Chondrocyte (in vitro differentiated cells): ENCODE measurements at regions not wholly inside any gene's neighbourhood (a gene's known extent, or its start where the extent isn't known, plus 50 kb on each side); places are given as distances from the start of the nearest gene placed in this dataset.

Source experiments
- DNase-seq: peaks from one replicate; pipeline ENCODE4 v3.0.0; 2021; ENCODE audit warnings: mixed read lengths, low spot score
- H3K27ac Mint-ChIP-seq: one replicate; pipeline ENCODE4 v1.8.0; 2021; ENCODE audit warnings: mild to moderate bottlenecking, moderate library complexity, mixed read lengths; ENCODE audit not compliant: unreplicated experiment
- H3K27me3 Mint-ChIP-seq: 2 replicates; pipeline ENCODE4 v1.8.0; 2021; ENCODE audit warnings: low read depth, mixed read lengths
- H3K36me3 Mint-ChIP-seq: 2 replicates; pipeline ENCODE4 v1.8.0; 2021; ENCODE audit warnings: low read depth, mixed read lengths
- H3K4me1 Mint-ChIP-seq: 2 replicates; pipeline ENCODE4 v1.8.0; 2021; ENCODE audit warnings: low read depth, mild to moderate bottlenecking, mixed read lengths
- H3K4me3 Mint-ChIP-seq: one replicate; pipeline ENCODE4 v1.8.0; 2021; ENCODE audit warnings: mild to moderate bottlenecking, moderate library complexity, mixed read lengths; ENCODE audit not compliant: unreplicated experiment
- H3K9me3 Mint-ChIP-seq: 2 replicates; pipeline ENCODE4 v1.8.0; 2021; ENCODE audit warnings: low read depth, mixed read lengths
- CTCF ChIP-seq: fragments of 200-600 bp; sonication (generic); IDR thresholded peaks from 2 replicates; pipeline ENCODE4 v1.5.0; 2021; ENCODE audit warnings: antibody characterized with exemption, mild to moderate bottlenecking, moderate library complexity

DNA sequence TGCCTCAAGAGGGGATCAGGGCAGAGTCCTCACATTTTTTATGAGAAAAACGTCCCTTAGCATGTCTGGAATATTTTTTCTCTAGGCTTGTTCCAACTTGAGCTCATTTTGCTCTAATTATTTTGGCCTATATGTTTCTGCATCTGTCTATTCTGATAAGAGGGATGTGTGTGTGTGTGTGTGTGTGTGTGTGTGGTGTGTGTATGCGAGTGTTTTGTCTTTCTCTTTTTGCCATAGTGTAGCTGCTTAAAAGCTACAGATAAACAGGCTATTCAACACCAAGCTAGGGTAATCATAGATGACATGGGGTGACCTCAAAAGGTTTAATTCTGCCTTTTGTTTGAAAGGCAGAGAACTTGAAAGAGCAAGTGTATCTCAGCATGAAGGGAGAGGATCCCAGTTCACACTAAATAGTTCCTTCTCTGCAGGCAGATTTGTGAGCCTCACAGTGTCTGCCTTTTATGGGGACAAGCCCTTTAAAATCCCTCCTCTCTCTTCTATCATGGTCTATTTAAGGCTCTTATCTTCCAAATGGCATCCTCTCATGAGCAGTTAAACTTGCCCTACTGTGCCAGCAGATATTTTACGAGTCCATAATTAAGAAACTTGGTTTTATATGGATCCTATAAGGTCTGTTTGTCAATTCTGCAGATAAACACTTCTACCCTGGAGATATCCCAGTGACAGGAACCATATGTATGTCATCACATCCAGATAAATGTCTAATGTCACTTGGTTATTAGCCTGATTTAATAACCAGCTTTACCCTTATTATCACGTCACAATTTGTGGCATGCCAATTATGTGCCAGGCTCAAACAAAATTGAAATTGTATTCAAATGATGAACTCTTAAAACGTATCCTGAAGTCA, 202.9 kb upstream of the MTPN start:
- H3K27me3 Mint-ChIP-seq, result peaks cover 9% of the 10 kb centered on the region
- TF ChIP-seq CTCF, result no peak
- no peak overlapping the region for H3K4me3 Mint-ChIP-seq
- no peaks in the 10 kb centered on the region for H3K4me1 Mint-ChIP-seq
- no peak for DNase-seq
- no peak overlapping the region for H3K27ac Mint-ChIP-seq
- H3K36me3 Mint-ChIP-seq, result no peaks in the 10 kb centered on the region
- no peaks in the 10 kb centered on the region for H3K9me3 Mint-ChIP-seq

DNA sequence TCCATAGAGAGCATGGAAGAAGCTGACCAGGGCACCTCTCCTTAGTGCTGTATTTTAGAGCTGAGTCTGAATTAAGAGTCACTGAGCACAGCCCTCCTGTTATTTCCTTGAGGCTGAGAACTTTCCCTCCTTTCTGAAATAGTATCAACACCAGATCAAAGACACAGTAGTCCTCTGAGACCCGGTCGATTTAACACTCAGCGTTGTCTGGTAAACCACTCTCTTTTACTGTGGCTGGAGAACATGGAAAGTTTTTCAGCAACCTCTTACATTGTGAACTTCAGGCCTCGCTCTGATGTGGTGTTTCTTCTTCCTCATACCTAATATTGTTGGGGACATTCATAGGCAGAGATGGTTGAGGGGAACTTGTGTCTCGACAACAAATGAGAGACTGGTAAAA, 202.0 kb upstream of the MTPN start:
- no peak for DNase-seq
- Mint-ChIP-seq H3K27ac (no peak overlapping the region), H3K36me3 (no peaks in the 10 kb centered on the region), H3K4me1 (no peaks in the 10 kb centered on the region), H3K9me3 (no peaks in the 10 kb centered on the region), H3K27me3 (peaks cover 9% of the 10 kb centered on the region), H3K4me3 (no peak overlapping the region)
- TF ChIP-seq CTCF, result no peak

DNA sequence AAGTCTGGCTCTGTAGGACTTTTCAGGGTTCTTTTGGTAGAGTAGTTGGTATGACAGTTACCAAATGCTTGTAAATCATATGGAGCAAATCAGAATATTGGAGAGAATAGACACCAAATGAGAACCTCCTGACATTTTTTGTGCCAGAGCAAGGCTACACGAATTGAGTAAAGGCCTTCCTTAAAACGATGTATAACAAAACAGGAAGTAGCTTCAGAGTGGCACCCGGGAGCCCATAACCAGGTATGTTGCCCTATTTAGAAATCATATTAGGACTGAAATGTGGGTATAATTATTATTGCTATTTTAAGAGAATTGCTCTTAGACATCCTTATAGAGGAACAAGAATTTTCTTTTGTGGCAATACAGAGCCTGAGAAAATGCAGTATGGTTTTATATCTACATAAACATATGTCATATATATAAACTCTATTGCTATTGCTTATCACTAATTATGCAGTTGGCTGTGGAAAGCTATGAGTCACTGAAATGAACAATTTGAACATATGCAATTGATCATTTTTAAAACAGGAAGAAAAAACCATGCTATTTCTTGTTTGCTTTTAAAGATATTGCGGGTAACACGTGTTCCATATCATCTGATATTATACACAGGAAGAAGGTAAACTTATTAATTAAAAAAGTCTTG, 197.4 kb upstream of the MTPN start:
- no peak for TF ChIP-seq CTCF
- peaks cover 9% of the 10 kb centered on the region for H3K27me3 Mint-ChIP-seq
- H3K36me3 Mint-ChIP-seq, result no peaks in the 10 kb centered on the region
- no peak overlapping the region for H3K27ac Mint-ChIP-seq
- no peaks in the 10 kb centered on the region for H3K4me1 Mint-ChIP-seq
- no peak for DNase-seq
- no peak overlapping the region for H3K4me3 Mint-ChIP-seq
- no peaks in the 10 kb centered on the region for H3K9me3 Mint-ChIP-seq

DNA sequence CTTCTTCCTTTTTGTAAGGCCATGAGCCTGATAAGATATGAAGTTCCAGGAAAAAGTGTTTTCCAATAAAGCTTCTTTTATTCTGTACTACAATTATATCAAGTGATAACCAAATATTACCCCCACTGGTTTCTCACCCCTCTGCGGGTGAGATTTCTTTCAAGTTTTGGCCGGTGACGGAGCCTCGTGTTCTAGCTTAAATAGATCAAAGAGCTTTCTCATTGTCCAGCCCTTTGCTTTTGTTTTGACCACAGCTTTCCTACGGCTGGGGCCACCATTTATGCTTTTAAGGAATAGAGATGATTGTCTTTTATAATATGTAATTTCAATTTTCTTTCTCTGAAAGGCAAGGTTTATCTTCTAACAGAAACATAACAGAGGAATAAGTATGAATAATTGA, 196.7 kb upstream of the MTPN start:
- Mint-ChIP-seq H3K27me3 (peaks cover 14% of the 10 kb centered on the region), H3K4me3 (no peak overlapping the region), H3K27ac (no peak overlapping the region), H3K36me3 (no peaks in the 10 kb centered on the region), H3K9me3 (no peaks in the 10 kb centered on the region), H3K4me1 (no peaks in the 10 kb centered on the region)
- no peak for TF ChIP-seq CTCF
- DNase-seq, result no peak

- no peak for DNase-seq
- Mint-ChIP-seq H3K4me3 (no peak overlapping the region), H3K36me3 (no peaks in the 10 kb centered on the region), H3K4me1 (no peaks in the 10 kb centered on the region), H3K27ac (no peak overlapping the region), H3K9me3 (no peaks in the 10 kb centered on the region), H3K27me3 (peaks cover 11% of the 10 kb centered on the region)
- TF ChIP-seq CTCF, result no peak
Observed at GRCh38 chr7:136171233-136171632, 194.1 kb upstream of the MTPN start.
